Fibroblast of gingiva (primary cell): ENCODE measurements at regions not wholly inside any gene's neighbourhood (a gene's known extent, or its start where the extent isn't known, plus 50 kb on each side); places are given as distances from the start of the nearest gene placed in this dataset.

Experiments used
- DNase-seq: peaks from one replicate; pipeline ENCODE4 v3.0.0-alpha.2; 2011; ENCODE audit warnings: low read depth

GRCh38 chr2:104635608-104636007 is 218.3 kb upstream of the POU3F3 start:
- no peak for DNase-seq

DNA sequence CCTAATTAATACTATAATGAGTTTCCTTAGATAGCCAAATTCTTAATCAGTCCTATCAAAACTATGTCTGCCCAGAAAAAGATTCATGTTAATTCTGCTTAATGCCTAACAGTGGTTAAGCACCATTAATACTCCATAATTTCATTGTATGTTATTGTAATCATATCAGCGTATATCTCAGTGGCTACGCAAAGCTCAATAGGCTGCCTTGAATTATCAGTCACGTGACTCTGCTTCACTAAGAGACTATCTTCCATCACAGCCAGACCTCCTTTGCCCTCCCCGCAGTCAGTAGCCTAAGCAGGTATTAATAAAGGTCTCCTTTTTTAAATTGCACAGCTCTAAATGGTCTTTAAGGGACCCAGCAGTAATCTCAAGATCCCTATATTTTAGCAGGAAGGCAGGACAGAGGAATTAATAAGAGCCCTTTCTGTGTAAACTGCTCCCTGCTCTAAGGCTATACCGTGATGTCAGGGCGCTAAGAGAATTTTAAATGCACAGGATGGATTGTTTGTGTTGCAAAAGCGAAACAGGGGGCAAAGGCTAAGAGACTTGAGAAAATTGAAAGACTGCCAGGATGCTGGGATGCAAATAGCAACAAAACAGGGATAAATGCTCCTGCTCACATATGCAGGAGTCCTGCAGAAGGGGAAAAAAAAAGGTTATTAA is 215.6 kb upstream of the POU3F3 start:
- no peak for DNase-seq

GRCh38 chr2:104638859-104639202 is 215.1 kb upstream of the POU3F3 start:
- no peak for DNase-seq

GRCh38 chr2:104641786-104642185 is 212.1 kb upstream of the POU3F3 start:
- DNase-seq, result no peak

DNA sequence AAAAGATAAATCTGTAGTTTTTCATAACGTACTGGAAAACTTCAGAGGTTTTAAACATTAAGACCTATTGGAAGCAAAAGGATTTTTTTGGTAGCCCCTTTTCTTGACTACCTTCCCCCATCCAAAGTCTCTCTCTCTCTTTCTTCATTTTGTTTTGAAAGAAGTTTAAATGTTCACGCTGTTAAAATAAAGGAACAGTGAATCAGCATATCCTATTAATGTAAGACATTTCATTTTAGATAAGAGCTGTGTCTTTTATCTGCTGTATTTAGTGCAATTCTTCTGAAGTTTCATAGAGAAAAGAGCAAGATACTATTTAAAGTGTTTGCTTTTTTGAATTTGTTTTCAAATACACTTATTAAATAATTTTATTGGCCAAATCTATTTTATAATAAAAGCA is 205.5 kb upstream of the POU3F3 start:
- DNase-seq, result no peak

DNA sequence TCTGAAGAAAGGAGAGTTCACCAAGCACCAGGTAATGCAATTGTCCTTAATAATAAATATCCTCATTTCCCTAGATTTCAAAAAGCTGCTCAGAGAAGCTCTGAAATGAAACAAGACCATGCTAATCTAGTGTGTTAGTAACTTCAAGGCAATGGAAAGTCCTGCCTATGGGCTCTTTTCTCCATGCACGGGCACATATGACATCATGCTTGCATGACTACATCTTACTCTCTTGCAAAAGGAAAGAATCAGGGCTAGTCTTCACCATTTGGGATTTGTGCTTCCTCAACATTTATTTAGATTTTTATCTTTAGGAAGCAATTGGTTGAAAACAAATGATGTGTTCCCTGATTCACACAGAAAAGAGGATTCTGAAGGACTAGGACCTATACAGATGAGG is 204.0 kb upstream of the POU3F3 start:
- no peak for DNase-seq

GRCh38 chr2:104650405-104650996 is 203.4 kb upstream of the POU3F3 start:
- DNase-seq, result no peak

- DNase-seq, result no peak
Observed at GRCh38 chr2:104654811-104655210, 199.1 kb upstream of the POU3F3 start.

DNA sequence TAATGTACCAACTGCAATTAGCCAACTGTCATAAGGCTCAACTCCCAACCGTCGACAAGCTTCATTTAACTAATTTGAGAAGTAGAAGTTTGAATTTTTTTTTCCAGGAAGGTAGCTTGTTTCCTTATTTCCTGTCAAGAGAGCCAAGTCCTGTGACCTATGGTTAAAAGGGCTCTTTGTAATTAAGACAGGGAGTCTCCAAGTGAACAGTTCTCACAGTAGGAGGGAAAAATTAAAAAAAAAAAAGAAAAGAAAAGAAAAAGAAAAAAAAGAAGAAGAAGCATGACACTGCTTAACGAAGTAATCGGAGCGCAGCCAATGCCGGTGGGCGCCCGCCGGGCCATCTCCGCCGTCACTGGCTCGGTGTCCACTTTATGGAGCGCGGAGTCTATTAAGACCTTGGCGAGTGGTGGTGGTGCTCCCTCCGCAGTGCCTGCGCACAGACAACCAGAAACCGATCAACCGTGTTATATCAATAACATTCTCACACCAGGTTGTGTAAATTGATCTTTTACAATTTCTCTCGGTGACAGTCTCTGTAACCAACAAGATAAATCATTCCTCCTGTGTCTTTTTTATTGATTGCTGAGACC is 197.2 kb upstream of the POU3F3 start:
- DNase-seq, result no peak

GRCh38 chr2:104658144-104658835 is 195.6 kb upstream of the POU3F3 start:
- DNase-seq, result peak; percentile 2

- DNase-seq, result no peak
Observed at GRCh38 chr2:104658904-104659591, 194.9 kb upstream of the POU3F3 start.

DNA sequence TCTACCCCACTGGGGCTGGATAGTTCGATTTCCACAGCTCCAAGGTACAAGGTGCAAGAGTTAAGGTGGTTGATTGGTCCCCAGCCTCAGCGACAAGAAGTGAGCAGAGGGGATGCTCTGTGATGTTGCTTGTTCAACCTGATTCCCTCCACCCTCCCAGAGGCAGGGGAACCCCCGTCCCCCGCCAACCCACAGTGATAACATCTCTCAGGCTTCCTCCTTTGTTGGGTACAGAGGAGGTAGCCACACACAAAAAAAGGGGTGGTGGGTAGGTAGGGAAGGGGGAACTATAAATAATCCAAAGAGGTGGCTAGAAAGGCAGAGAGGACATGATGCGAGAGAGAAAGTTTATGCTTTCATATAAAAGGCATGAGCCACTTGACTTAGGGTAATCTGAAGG is 192.9 kb upstream of the POU3F3 start:
- no peak for DNase-seq

DNA sequence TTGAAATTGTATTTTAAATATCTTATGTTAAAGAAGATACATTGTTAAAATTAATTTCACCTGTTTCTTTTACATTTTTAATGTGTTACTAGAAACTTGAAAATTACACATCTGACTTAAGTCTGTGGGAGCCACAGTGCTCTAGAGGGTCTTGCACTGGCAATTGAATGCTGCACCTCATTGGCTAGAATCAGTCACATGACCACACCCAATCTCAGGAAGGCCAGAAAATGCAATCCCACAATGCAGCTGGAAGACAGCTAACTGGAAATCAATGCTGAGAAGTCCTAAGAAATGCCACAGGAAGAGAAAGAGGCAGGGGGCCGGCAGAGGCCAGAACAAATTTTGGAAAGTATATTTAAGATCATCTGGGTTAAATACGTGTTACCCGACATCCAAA is 189.2 kb upstream of the POU3F3 start:
- DNase-seq, result no peak

DNA sequence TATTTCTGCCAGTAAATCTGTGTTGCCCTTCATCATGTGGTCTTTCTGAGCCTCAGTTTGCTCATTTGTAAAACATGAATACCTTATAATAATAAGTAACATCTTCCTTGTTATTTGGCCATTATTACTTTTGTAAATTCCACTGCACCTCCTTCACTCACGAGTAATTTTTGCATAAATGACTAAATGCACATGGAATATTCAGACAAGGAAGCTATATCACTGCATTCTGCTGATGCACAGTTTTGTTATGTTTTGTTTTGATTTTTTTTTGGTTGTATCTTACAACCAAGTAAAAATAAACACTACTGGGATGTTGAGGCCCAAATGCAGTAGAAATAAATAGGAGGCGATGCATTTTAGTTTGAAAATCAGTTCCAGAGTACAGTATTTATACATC is 185.3 kb upstream of the POU3F3 start:
- DNase-seq, result no peak

DNA sequence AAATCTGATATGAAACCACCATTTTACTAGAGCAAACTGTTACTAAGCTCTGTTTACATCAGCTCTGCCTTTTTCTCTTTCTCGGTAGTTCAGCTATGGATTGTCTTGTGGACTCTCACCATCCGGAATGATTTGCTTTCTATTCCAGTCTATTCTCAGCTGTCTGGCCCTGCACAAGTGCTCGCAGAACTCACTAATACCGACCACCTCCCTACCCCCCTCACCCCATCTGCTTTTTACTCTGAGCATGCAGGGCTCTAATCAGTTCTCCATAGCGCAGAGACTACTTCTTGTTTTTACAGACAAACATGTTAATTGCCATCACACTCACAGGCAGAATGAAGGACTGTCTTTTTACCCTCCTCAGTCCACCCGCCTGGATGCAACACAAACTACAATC is 180.7 kb upstream of the POU3F3 start:
- no peak for DNase-seq

DNA sequence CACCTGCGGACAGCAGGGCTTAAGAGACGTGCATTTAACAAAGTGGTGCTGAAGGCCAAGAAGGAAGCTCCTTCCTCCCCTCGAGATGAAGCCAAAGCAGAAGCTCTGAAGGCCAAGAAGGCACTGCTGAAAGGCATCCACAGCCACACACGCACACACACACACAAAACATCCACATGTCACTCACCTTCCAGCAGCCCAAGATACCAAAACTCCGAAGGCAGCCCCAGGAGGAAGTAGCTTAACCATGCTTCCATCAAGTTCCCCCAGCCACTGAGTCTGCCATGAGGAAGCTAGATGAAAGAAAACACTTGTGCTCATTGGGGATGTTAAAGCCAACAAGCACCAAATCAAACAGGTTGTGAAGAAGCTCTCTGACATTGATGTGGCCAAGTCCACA is 175.7 kb upstream of the POU3F3 start:
- no peak for DNase-seq

GRCh38 chr2:104685591-104685990 is 168.3 kb upstream of the POU3F3 start:
- no peak for DNase-seq

- DNase-seq, result no peak
Observed at GRCh38 chr2:104687147-104687546, 166.8 kb upstream of the POU3F3 start.

GRCh38 chr2:104690255-104690984 is 163.5 kb upstream of the POU3F3 start:
- DNase-seq, result peak; percentile 69

GRCh38 chr2:104698276-104698675 is 155.6 kb upstream of the POU3F3 start:
- no peak for DNase-seq

GRCh38 chr2:104701411-104701911 is 152.5 kb upstream of the POU3F3 start:
- DNase-seq, result no peak
